ENCODE measurements at regions not wholly inside any gene's neighbourhood (a gene's known extent, or its start where the extent isn't known, plus 50 kb on each side); places are given as distances from the start of the nearest gene placed in this dataset.
"Not testable (repeated sequence)": the region's sequence is repeated elsewhere in the genome, so short reads cannot be mapped to it uniquely, and the experiment has no call there.

DNA sequence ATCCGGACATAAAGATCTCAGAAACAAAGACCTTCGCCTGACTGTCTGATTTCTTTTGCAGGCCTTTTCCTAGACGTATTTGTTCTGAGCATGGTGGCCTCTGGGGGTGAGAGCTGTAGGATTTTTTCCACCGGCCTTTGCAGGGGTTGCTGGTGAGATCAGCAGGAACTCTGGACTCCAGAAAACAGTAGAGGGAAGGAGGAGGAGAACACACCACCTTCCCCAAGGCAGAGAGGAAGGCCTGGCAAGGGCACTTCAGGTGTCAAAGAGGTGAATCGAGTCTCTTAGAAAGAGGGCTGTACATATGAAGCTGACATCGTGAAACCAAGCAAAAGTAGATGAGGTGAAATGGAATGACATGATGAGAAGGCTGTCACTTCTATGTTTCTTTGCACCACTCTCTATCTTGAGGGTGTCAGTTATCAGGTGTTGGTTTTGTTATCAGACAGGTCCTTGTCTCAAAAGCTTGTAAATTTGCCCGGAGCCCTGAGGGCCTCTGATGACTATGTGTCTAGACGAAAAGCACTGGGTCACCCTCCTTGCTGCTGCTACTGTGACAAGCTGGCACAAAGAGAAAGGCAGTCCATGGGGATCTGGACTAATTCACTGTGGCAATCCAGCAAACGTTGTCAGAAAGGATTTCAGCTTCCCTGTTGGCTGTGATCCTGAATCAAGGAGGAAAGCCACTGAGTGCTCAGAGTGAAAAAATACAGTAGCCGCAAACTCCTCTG lies 91.3 kb upstream of the MAP3K7 start:
- FAIRE-seq: no peak

- no peak for FAIRE-seq
These were observed 90.6 kb upstream of the MAP3K7 start for GRCh38 chr6:90677440-90677839.

- FAIRE-seq: no peak
These were observed 89.8 kb upstream of the MAP3K7 start for GRCh38 chr6:90676516-90677300.

DNA sequence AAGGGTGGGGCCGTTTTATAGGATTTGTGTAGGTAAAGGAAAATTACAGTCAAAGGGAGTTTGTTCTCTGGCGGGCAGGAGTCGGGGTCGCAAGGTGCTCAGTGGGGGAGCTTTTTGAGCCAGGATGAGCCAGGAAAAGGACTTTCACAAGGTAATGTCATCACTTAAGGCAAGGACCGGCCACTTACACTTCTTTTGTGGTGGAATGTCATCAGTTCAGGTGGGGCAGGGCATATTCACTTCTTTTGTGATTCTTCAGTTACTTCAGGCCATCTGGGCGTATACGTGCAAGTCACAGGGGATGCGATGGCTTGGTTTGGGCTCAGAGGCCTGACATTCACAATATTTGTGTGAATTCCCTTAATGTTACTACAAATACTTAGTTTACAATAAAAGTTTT lies 88.2 kb upstream of the MAP3K7 start:
- FAIRE-seq: not testable (repeated sequence)

GRCh38 chr6:90674077-90674476 lies 87.2 kb upstream of the MAP3K7 start:
- FAIRE-seq: not testable (repeated sequence)

DNA sequence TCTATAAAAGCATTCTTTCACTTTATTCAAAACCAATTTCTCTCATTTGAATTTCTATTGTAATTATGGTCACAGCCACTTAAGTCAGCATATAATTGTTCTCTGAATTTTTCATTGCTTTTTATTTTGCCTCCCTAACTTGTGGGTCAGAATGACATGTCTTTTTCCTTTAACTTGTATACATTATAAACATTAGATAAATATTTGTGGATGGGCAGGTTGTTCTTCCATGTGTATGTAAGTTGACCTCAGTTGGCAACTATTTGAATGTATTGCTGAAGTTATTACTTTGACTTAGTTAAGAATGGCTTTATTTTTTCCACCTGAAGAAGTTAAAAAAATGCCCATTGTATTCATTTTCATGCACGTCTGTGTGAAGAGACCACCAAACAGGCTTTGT lies 83.0 kb upstream of the MAP3K7 start:
- no peak for FAIRE-seq

DNA sequence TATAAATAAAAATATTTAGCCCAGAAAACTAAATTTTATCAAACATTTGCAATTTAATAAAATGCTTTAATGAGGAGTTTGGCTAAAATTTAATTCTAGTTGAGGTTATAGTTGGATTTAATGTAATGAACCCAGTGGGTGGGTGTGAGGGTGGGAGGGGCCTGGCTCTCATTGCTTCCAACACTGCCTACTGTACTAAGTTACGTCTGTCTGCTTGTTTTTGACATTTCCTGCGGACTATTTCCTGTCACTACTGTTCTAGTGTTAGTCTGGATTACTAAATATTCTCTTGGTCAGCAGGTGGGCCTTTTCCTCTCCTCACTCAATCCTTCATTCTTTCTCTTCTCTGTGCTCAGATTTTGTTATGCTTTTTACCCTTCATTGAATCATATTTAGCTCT lies 82.5 kb upstream of the MAP3K7 start:
- FAIRE-seq: no peak

DNA sequence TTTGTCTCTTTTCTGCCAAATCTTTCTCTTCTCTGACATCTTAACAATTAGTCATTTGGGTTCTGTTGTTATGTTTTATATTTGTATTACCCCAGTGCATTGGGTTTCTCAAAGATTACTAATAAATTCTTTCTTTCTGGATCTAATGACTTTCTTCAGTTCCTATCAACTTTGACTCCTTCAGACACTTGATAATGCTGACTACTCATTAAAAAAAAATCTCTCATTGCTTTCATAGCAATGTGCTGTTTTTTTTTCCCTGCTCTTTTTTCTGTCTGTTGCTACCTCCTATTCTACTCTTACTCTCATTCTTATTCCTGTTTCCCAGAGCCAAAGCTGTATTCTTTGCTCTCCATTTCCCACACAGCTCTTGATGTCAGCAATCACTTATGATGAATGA lies 81.3 kb upstream of the MAP3K7 start:
- no peak for FAIRE-seq

GRCh38 chr6:90663873-90664272 lies 77.0 kb upstream of the MAP3K7 start:
- FAIRE-seq: no peak

DNA sequence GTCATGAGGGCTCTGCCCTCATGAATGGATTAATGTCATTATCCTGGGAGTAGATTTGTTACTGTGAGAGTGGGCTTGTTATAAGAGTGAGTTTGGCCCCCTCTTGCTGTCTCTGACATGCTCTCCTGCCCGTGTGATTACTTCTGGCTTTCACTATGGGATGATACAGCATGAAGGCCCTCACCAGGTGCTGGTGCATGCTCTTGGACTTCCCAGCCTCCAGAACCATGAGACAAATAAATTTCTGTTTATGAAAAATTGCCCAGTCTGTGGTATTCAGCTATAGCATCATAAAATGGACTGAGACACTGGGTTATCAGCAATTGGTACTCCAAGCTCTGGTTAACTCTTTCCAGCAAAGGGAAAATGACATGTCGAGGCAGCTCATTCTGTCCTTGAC lies 76.2 kb upstream of the MAP3K7 start:
- no peak for FAIRE-seq

GRCh38 chr6:90660931-90661330 lies 74.1 kb upstream of the MAP3K7 start:
- no peak for FAIRE-seq

DNA sequence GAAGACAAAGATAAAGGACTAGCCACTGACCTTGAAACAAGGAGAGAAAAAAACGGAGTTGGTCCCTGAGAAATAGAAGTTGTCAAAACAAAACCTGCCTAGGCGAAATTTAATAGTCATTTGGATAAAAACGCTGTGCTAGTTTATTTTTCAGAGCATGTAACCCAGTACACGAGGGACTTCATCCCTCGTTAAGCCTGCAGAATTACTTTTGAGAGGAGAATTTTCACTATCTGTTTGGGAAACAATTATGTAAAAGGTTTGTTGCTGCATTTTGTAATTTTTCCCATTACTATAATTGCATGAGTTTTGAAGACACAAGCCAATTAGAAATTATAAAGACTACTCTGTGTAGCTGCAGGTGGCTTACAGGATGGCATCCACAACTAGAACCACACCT lies 71.6 kb upstream of the MAP3K7 start:
- FAIRE-seq: no peak

DNA sequence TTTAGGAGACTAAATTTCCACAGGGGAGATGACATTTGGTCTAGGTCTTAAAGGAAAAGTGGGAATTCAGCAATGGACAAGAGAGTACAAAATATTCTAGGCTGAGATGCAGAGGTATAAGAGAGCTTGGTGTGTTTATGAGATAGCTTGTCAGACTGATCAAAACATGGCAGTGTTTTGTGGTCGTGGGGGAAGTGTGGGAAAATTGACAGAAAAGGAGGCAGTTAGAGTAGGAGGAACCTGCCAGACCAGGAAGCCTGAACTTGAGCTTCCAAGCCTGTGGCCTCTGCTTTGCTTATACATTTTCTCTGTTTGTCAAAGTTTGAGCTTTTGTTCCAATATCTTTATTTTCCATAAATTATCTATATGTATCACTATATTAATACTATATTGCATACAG lies 69.5 kb upstream of the MAP3K7 start:
- FAIRE-seq: no peak

DNA sequence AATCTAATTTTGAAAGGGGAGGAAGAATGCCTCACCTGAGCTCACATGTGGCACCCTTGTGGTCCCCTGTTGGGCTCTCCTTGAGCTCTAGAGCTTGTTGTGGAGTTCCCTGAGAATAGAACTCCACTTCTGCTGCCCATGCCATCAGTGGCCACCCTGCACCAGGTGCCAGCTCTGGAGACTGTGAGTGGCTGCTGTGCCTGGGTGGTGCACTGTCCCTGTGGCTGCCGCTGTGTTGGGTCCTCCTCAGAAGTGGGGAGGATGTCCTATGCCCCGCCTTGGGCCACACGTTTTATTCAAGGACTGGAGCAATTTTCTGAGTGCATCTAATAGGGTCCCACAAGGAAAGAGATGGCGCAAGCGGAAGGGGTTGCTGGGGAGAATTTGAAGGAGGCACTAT lies 67.9 kb upstream of the MAP3K7 start:
- no peak for FAIRE-seq

GRCh38 chr6:90654166-90654565 lies 67.3 kb upstream of the MAP3K7 start:
- no peak for FAIRE-seq

- FAIRE-seq: no peak
These were observed 66.9 kb upstream of the MAP3K7 start for GRCh38 chr6:90653750-90654149.

DNA sequence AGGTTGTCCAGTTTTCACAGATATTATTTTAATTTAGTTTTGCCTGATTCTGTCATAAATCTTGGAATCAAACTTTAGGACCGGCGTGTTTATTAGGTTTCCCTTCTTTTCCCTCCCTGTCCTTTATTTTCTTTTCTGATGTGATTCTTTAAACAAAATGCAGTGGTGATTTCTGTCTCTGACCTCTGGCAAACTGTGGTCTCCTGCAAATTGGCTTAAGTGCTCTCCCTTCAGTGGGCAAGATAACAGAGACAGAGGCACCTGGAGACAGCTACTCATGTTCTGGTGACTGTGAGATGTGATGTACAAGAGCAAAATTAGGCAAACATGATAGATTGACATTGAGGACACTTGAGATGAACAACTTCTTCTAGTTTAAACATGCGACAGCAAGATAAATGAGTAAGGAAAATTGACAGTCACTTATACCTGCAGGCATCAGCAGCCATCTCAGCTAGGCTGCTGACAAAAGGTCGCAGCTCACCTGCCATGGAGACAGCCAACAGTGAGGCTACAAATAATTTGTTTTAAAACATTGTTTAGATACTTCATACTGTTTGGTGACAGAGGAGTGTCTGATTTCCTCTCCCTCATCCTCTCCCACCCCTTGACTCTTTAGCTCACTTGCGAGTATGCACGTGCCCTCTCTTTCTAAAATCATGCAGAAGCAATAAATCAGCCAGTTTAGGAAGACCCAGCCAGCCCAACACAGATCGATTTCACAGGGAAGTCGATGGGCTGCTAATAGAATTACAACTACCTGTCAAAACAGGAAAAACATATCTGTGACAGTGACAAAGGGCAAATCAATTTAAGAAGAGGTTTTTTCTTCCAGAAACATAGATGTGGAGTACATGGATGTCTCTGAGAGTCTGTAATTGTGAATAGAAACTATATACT lies 63.4 kb upstream of the MAP3K7 start:
- FAIRE-seq: no peak

DNA sequence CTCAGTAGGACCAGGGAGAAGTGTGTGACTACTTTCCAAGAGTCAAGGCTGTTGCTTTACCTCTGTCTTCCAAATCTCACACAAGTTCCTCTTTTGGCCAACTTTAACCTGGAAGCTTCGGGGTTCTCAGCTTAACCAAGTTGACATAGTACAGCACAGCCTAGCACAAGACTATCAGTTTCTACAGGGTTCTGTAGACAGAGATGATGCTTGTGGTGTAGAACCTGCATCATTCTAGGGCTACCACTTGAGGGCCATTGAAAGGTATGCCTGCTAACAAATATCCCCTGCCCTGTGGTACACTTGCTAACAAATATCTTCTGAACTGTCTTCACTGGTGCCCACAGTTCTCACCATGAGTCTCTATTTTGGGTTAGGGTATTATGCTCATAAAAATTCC lies 62.0 kb upstream of the MAP3K7 start:
- no peak for FAIRE-seq

DNA sequence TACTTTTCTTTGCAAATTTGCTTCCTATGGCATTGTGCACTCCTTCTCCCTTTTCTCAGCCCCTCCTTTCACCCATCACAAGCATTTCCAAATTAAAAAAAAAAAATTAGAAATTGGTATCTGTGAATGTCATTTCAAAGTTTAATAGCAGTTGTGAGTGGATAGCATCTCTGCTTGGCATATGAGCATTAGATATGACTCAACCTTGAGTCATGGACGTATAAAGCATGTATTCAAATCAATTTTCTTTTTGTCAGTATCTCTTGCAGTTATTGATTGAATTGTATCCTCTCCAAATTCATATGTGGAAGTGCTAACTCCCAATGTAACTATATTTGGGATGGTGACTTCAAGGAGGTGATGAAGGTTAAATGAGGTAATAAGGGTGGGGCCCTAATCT lies 60.1 kb upstream of the MAP3K7 start:
- FAIRE-seq: no peak

DNA sequence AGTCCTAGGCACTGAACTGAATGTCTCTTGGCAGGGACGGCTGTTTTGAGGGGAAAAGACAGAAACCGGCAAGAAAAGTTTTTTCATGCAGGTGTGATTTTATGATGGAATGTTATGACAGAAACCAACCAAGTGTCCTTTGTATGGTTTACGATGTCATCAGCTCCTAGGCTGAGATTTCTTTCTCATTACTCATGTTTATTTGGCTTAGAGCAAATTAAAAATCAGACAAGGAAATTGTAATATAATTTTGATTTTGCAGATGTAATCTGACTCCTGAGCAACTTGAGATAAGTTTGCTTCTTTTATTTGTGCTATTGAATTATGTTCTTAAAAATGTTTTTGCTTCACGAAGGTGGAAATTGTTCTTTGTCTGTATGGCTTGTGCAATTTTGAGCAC lies 58.8 kb upstream of the MAP3K7 start:
- FAIRE-seq: no peak

- FAIRE-seq: no peak
These were observed 57.6 kb upstream of the MAP3K7 start for GRCh38 chr6:90644492-90644891.

DNA sequence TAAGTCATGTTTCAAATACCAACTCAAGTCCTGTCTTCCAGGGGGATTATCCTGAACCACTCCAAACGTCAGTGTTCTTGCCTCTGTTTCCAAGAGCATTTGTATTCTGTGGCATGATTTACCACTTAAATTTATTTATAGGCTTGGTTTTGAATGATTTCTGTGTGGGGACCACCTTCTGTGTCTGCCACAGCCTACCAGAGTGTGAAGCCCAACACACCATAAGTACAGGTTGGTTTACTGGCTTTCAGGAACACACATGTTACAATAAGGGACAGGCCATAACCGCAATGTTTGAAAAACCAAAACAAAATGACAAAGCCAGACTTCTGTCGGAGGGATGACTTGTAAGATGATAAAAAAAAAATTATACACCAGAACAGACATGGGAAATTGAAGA lies 56.5 kb upstream of the MAP3K7 start:
- FAIRE-seq: no peak

GRCh38 chr6:90637320-90637719 lies 50.4 kb upstream of the MAP3K7 start:
- no peak for FAIRE-seq

Data from colon (tissue), 2 donors.